Gastrocnemius medialis (tissue), 4 donors: ENCODE measurements at regions not wholly inside any gene's neighbourhood (a gene's known extent, or its start where the extent isn't known, plus 50 kb on each side); places are given as distances from the start of the nearest gene placed in this dataset.

ENCODE experiments used
- ATAC-seq, 2 donors: fragments of 150-250 bp; one replicate each; pipeline ENCODE4 v1.9.1; 2016
- DNase-seq, 2 donors: peaks; one replicate each; pipeline ENCODE4 v3.0.0-alpha.2; 2019
- H3K27ac ChIP-seq, 4 donors: fragments of 200-600 bp; sonication (generic); 1 replicate in 1 of 4; 2 replicates in 3 of 4; pipeline ENCODE4 v1.5.1; 2016 to 2018; ENCODE audit warnings: mild to moderate bottlenecking in 2 of 4, moderate library complexity in 1 of 4
- H3K27me3 ChIP-seq, 3 donors: fragments of 200-600 bp; sonication (generic) in 2 of 3; 1 replicate in 1 of 3; 2 replicates in 2 of 3; pipeline versions ENCODE4 v1.5.1 to v1.6.0; 2016 to 2019; ENCODE audit warnings: mild to moderate bottlenecking in 1 of 3, moderate library complexity in 1 of 3
- H3K36me3 ChIP-seq, 2 donors: fragments of 200-600 bp; sonication (generic) in 1 of 2; one replicate each; pipeline ENCODE4 v1.5.1; 2017 to 2018
- H3K4me1 ChIP-seq, 2 donors: fragments of 200-600 bp; sonication (generic) in 1 of 2; one replicate each; pipeline ENCODE4 v1.5.1; 2016 to 2017; ENCODE audit warnings: mild to moderate bottlenecking in 2 of 2
- H3K4me3 ChIP-seq, 4 donors: fragments of 200-600 bp; sonication (generic) in 3 of 4; 1 replicate in 1 of 4; 2 replicates in 3 of 4; pipeline ENCODE4 v1.5.1; 2016 to 2019; ENCODE audit warnings: mild to moderate bottlenecking in 2 of 4
- H3K9me3 ChIP-seq, 3 donors: fragments of 200-600 bp; sonication (generic) in 2 of 3; 1 replicate in 1 of 3; 2 replicates in 2 of 3; pipeline ENCODE4 v1.5.1; 2016 to 2019
- POLR2A ChIP-seq, 2 donors: fragments of 450-650 bp; IDR thresholded peaks; one replicate each; pipeline ENCODE4 v1.6.1; 2017; ENCODE audit warnings: antibody characterized with exemption in 2 of 2, mild to moderate bottlenecking in 2 of 2, moderate library complexity in 2 of 2
- in situ Hi-C, 4 donors: fragments of 200-750 bp; cut with MboI; loops; one replicate each; pipeline versions ENCODE4 v1.15.0 to v1.8.0; 2017; ENCODE audit warnings: low sequenced_read_pairs in 4 of 4
- intact Hi-C: fragments of 100-400 bp; cut with DNase I; formaldehyde crosslinking; loops from one replicate; pipeline ENCODE4 v1.15.1; 2023; ENCODE audit warnings: low total_unique reads
- TF ChIP-seq, protein P1 (sequence below), 5 experiments: fragments of 450-650 bp in 3 of 5; fragments of 200-600 bp in 2 of 5; sonication (generic) in 2 of 5; IDR thresholded peaks in 4 of 5; conservative IDR thresholded peaks in 1 of 5; 1 replicate in 4 of 5; 2 replicates in 1 of 5; pipeline ENCODE4 v1.5.1; 2016 to 2019; ENCODE audit warnings: antibody characterized with exemption in 5 of 5, mild to moderate bottlenecking in 3 of 5, moderate library complexity in 3 of 5

DNA sequence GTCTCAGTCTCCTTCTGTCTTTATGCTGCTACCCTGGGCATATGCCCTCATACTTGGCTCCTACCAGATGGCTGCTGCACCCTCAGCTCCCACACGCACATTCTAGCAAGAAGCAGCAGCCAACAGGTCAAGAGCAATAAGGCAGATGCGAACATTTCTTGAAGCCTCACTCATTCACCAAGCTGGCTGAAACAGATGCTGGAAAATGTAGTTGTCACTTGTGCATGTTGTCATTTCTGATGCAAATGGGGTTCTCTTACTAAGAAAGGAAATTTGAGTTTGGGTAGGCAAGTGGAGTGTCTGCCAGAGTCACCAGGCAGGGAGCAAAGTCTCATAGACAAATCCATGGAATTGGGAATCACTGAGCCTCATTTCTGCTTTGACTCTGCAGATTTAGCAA is 57.4 kb upstream of the SORBS2 start:
- H3K36me3 ChIP-seq = no peaks in the 10 kb centered on the region
- no peaks in the 10 kb centered on the region for H3K4me1 ChIP-seq
- no peak overlapping the region for H3K27ac ChIP-seq
- H3K27me3 ChIP-seq = no peaks in the 10 kb centered on the region
- in situ Hi-C loops = no loop called here
- TF ChIP-seq, protein P1, sequence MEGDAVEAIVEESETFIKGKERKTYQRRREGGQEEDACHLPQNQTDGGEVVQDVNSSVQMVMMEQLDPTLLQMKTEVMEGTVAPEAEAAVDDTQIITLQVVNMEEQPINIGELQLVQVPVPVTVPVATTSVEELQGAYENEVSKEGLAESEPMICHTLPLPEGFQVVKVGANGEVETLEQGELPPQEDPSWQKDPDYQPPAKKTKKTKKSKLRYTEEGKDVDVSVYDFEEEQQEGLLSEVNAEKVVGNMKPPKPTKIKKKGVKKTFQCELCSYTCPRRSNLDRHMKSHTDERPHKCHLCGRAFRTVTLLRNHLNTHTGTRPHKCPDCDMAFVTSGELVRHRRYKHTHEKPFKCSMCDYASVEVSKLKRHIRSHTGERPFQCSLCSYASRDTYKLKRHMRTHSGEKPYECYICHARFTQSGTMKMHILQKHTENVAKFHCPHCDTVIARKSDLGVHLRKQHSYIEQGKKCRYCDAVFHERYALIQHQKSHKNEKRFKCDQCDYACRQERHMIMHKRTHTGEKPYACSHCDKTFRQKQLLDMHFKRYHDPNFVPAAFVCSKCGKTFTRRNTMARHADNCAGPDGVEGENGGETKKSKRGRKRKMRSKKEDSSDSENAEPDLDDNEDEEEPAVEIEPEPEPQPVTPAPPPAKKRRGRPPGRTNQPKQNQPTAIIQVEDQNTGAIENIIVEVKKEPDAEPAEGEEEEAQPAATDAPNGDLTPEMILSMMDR (IDR thresholded peaks at IDR 0.05 in 4 of 5, conservative IDR thresholded peaks at IDR 0.05 in 1 of 5) = no peak
- no peak for TF ChIP-seq POLR2A (IDR thresholded peaks at IDR 0.05)
- no peak for ATAC-seq
- H3K4me3 ChIP-seq = no peak overlapping the region
- H3K9me3 ChIP-seq = no peaks in the 10 kb centered on the region
- intact Hi-C loops = no loop called here
- no peak for DNase-seq

DNA sequence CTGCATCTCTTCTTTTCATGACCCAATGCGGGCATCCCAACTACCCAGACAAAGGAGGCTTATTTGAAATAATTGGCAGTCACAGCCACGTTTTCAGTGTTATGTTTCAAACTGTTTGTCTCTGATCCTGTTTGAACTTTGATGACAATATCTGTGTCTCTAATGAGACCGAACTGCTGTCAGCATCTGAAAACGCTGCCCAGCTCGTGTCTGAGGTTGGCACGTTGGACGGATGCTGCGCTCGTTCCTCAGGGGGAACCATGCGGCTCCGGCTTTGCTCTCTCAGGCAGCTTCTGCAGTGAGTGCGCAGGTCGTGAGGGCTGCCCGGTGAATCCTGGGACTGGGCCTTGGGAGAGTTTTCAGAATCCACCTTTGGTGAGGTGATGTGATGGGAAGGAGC is 58.4 kb upstream of the SORBS2 start:
- TF ChIP-seq POLR2A (IDR thresholded peaks at IDR 0.05) = no peak
- TF ChIP-seq, protein P1 (IDR thresholded peaks at IDR 0.05 in 4 of 5, conservative IDR thresholded peaks at IDR 0.05 in 1 of 5) = no peak
- Histone ChIP-seq H3K27me3 (no peaks in the 10 kb centered on the region), H3K4me1 (no peaks in the 10 kb centered on the region), H3K9me3 (no peaks in the 10 kb centered on the region), H3K4me3 (no peak overlapping the region), H3K36me3 (no peaks in the 10 kb centered on the region), H3K27ac (no peak overlapping the region)
- in situ Hi-C loops (no loop called here), intact Hi-C loops (no loop called here)
- DNase-seq (no peak), ATAC-seq (no peak)

DNA sequence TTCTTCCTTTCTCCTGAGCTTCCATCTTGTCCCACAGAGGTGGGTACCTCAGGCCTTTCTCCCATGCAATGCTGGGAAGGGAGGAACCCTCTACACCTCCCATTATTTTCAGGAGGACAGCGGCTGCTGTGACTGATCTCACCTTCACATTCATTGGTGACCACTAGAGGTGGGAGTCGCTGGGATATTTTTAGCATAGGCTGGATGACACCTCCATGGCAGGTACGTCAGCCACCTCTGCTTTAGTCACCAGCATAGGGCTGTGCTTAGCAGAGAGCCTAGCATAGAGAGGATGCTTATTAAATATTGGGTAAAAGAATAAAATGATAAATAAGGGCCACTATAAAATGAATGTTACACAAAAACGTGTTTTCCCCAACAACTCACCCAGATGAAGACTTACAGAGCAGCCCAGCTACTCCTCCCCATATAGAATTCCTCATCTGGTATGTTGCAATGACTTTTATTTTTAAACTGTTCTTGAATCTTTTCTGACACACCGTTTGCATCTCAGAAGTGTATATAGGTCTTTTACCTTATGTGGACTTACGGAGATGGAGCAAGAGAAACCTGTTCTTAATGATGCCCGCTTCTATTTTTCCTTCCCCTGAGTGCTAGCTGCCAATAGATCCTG is 60.9 kb upstream of the SORBS2 start:
- ATAC-seq (no peak), DNase-seq (no peak)
- H3K4me3 ChIP-seq = no peak overlapping the region
- no peaks in the 10 kb centered on the region for H3K27me3 ChIP-seq
- no peaks in the 10 kb centered on the region for H3K9me3 ChIP-seq
- no peaks in the 10 kb centered on the region for H3K4me1 ChIP-seq
- H3K27ac ChIP-seq = no peak overlapping the region
- in situ Hi-C loops = no loop called here
- no peaks in the 10 kb centered on the region for H3K36me3 ChIP-seq
- no peak for TF ChIP-seq POLR2A (IDR thresholded peaks at IDR 0.05)
- TF ChIP-seq, protein P1 (IDR thresholded peaks at IDR 0.05 in 4 of 5, conservative IDR thresholded peaks at IDR 0.05 in 1 of 5) = no peak
- intact Hi-C loops = no loop called here

DNA sequence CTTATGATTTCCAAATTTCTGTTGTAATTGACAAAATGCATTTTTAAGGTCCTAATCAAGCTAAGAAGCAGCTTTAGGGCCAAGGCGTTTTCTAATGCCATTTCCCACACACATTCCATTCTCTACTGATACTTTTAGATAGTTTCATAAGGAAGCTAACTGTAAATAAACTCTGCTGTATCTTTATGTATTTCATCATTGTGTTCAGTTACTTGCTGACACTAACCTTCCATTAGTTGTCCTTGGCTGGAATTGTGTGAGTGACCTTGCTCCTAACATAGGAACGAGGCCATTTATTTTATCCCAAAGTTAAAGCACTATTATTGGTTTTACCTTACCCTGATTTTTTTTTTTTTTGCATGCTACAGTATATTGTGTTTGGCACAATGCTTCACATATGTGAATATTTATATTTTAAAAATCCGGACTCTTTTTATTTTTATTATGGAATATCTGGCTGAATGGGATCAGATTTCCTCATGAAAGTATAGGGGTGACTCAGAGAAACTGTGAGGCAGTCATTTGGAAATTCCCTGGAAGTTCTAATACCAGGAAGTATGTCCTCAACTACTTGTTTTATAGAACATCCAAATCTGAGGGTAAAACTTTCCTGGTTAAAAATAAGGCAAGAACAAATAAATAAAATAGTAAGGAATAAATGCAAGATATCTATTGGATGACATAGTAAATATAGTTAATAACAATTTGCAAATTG is 62.7 kb upstream of the SORBS2 start:
- intact Hi-C loops (no loop called here), in situ Hi-C loops (no loop called here)
- no peak for ATAC-seq

More for the DNA sequence above, 62.7 kb upstream of the SORBS2 start:
- no peaks in the 10 kb centered on the region for H3K27me3 ChIP-seq
- no peak for DNase-seq
- no peak overlapping the region for H3K4me3 ChIP-seq
- H3K9me3 ChIP-seq = no peaks in the 10 kb centered on the region
- H3K27ac ChIP-seq = no peak overlapping the region
- no peaks in the 10 kb centered on the region for H3K4me1 ChIP-seq
- H3K36me3 ChIP-seq = no peaks in the 10 kb centered on the region
- TF ChIP-seq, protein P1 (IDR thresholded peaks at IDR 0.05 in 4 of 5, conservative IDR thresholded peaks at IDR 0.05 in 1 of 5) = no peak
- no peak for TF ChIP-seq POLR2A (IDR thresholded peaks at IDR 0.05)
